ENCODE measurements at regions not wholly inside any gene's neighbourhood (a gene's known extent, or its start where the extent isn't known, plus 50 kb on each side); places are given as distances from the start of the nearest gene placed in this dataset.

GRCh38 chr12:74985293-74985985 lies 224.2 kb downstream of the KCNC2 start:
- no peak for DNase-seq (ENCODE audit: low read depth, low spot score)

DNA sequence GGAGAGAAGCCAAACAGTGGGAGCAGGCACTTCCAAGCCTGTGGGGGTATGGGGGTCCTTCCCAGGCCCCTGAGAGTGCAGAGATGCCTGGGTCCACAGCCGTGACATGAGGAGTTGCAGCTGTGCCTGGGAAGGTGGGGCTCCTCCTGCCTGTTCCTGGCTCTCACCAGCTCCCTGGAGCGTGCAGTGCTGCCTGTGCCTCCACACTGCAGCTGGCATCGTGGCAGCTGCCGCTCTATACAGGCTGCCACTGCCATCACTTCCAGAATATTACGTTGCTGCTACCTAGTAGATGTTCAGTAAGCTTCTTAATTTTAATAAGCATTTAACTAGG lies 223.7 kb downstream of the KCNC2 start:
- DNase-seq (ENCODE audit: low read depth, low spot score) = no peak

DNA sequence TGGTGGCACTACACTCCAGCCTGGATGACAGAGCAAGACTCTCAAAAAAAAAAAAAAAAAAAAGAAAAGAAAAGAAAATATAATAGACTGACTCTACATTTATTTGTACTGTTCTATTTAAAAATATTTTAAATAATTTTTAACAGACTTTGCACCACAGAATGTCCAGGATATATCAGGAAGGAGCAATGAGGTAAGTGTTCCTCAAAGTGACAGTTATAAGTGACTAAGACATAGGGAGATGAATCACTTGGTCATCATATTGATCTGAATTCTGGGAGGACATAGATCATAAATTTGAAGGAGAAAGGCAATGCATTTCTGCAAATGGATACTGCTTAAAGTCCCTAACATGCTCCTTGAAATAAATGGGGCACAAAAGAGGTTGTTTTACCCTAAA lies 221.5 kb downstream of the KCNC2 start:
- no peak for DNase-seq (ENCODE audit: low read depth, low spot score)

Data from iPS DF 19.7 (cell line).